Astrocyte of the cerebellum (primary cell): ENCODE measurements at regions not wholly inside any gene's neighbourhood (a gene's known extent, or its start where the extent isn't known, plus 50 kb on each side); places are given as distances from the start of the nearest gene placed in this dataset.

Experiments
- DNase-seq: peaks from one replicate; pipeline ENCODE4 v3.0.0-alpha.2; 2011; ENCODE audit warnings: low read depth
- H3K4me3 ChIP-seq: 2 replicates; pipeline ENCODE4 v1.5.1; 2011; ENCODE audit warnings: mild to moderate bottlenecking, low read depth, low read length, moderate library complexity
- in situ Hi-C: cut with HindIII; loops from 2 replicates; pipeline ENCODE4 v1.10.0; 2017; ENCODE audit warnings: low sequenced_read_pairs
- TF ChIP-seq, protein P1 (sequence below): IDR thresholded peaks from 2 replicates; pipeline ENCODE4 v1.5.1; 2012; ENCODE audit warnings: low read length, low read depth, moderate library complexity, mild to moderate bottlenecking; ENCODE audit errors: missing control alignments

DNA sequence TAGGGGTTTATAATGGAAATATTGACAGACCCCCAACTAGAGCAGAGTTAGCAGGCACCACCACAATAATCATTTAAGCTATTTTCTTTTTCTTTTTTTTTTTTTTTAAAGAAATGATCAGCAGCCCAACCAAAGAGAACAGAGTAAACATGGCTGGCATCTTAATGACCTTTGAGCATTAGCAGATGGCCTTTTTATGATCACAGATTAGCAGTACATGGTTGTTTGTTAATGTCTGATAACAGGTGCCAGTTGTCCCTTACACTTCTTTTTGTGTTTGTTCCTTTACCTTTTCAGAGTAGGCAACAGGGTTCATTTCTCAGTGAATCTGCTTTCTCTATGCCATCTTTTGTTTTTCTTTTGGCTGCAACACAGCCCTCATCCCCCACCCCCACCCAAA lies 747.0 kb downstream of the BCL11A start:
- H3K4me3 ChIP-seq, result no peak overlapping the region
- in situ Hi-C loops, result no loop called here
- TF ChIP-seq, protein P1, sequence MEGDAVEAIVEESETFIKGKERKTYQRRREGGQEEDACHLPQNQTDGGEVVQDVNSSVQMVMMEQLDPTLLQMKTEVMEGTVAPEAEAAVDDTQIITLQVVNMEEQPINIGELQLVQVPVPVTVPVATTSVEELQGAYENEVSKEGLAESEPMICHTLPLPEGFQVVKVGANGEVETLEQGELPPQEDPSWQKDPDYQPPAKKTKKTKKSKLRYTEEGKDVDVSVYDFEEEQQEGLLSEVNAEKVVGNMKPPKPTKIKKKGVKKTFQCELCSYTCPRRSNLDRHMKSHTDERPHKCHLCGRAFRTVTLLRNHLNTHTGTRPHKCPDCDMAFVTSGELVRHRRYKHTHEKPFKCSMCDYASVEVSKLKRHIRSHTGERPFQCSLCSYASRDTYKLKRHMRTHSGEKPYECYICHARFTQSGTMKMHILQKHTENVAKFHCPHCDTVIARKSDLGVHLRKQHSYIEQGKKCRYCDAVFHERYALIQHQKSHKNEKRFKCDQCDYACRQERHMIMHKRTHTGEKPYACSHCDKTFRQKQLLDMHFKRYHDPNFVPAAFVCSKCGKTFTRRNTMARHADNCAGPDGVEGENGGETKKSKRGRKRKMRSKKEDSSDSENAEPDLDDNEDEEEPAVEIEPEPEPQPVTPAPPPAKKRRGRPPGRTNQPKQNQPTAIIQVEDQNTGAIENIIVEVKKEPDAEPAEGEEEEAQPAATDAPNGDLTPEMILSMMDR, result no peak
- no peak for DNase-seq

GRCh38 chr2:59804732-59805131 lies 748.7 kb downstream of the BCL11A start:
- TF ChIP-seq, protein P1, result no peak
- no peak overlapping the region for H3K4me3 ChIP-seq
- in situ Hi-C loops, result no loop called here
- DNase-seq, result no peak

DNA sequence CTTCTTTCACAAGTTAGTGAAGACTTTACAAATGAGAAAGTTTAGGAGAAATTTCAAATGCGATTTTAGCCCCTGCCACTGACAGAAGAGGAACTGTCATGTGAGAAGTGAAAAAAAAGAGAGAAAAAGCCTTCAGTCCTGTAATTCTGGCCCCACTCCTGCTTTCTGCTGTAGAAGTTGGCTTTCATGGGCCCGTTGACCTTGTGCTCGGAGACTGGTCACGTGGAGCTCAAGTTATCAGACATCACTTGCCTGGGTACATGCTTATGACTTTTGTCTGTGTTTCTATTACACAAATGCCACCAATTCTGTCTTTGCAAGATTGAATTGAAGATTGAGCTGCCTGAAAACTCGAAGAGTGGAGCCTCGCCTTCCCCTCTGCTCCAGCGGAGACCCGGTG lies 749.9 kb downstream of the BCL11A start:
- DNase-seq, result no peak
- in situ Hi-C loops, result no loop called here
- H3K4me3 ChIP-seq, result no peak overlapping the region
- TF ChIP-seq, protein P1, result no peak

- no peak for DNase-seq
- in situ Hi-C loops, result no loop called here
- H3K4me3 ChIP-seq, result no peak overlapping the region
- TF ChIP-seq, protein P1, result no peak
Observed at GRCh38 chr2:59798687-59799232, 754.7 kb downstream of the BCL11A start.

GRCh38 chr2:59791004-59791618 lies 762.3 kb downstream of the BCL11A start:
- in situ Hi-C loops, result no loop called here
- TF ChIP-seq, protein P1, result no peak
- H3K4me3 ChIP-seq, result no peak overlapping the region
- no peak for DNase-seq

- in situ Hi-C loops, result no loop called here
- H3K4me3 ChIP-seq, result no peak overlapping the region
- no peak for DNase-seq
- TF ChIP-seq, protein P1, result no peak
Observed at GRCh38 chr2:59790186-59791003, 763.1 kb downstream of the BCL11A start.
